IMR-90 (cell line): ENCODE measurements at regions not wholly inside any gene's neighbourhood (a gene's known extent, or its start where the extent isn't known, plus 50 kb on each side); places are given as distances from the start of the nearest gene placed in this dataset.

ENCODE experiments used
- ATAC-seq: fragments of 200-7000 bp; cut with Tn5 transposase; 2 replicates; pipeline ENCODE4 v1.9.1; 2020; ENCODE audit warnings: low read depth, mild to moderate bottlenecking, moderate library complexity
- BruUV-seq: library from RNA; stranded (reverse); fragments of 400-500 nt; replicated peaks from 2 replicates; lab custom pipeline; 2021; lab: Mats Ljungman, UMichigan
- CTCF ChIA-PET: fragments of 300-600 bp; formaldehyde crosslinking; extraction: SDS; loops from one replicate; lab custom pipeline; 2021; ENCODE audit warnings: antibody characterized with exemption; lab: Yijun Ruan, JAX
- POLR2A ChIA-PET: fragments of 300-600 bp; sonication (Branson Sonifier 250); formaldehyde crosslinking; loops from one replicate; lab custom pipeline; 2022; ENCODE audit warnings: antibody characterized with exemption; ENCODE audit not compliant: unreplicated experiment; lab: Charles Lee
- DNase-seq: peaks from one replicate; pipeline ENCODE4 v3.0.0; 2013
- H2AFZ ChIP-seq: replicated peaks from 2 replicates; pipeline ENCODE3; 2013; ENCODE audit warnings: low read length, mild to moderate bottlenecking; ENCODE audit not compliant: poor library complexity
- H2AK5ac ChIP-seq: 2 replicates; pipeline ENCODE4 v1.6.1; 2013; ENCODE audit warnings: low read depth, low read length, inconsistent platforms
- H2AK9ac ChIP-seq: replicated peaks from 2 replicates; pipeline ENCODE3; 2013; ENCODE audit warnings: mild to moderate bottlenecking, low read depth, low read length, moderate library complexity; ENCODE audit not compliant: poor library complexity
- H2BK120ac ChIP-seq: 2 replicates; pipeline ENCODE4 v1.6.1; 2013; ENCODE audit warnings: low read depth, low read length, inconsistent platforms
- H2BK15ac ChIP-seq: 3 replicates; pipeline ENCODE4 v1.6.1; 2013; ENCODE audit warnings: low read depth, low read length, inconsistent platforms
- H2BK20ac ChIP-seq: 2 replicates; pipeline ENCODE4 v1.6.1; 2013; ENCODE audit warnings: low read depth, mild to moderate bottlenecking, inconsistent platforms, low read length, moderate library complexity
- H2BK5ac ChIP-seq: 2 replicates; pipeline ENCODE4 v1.6.1; 2013; ENCODE audit warnings: mild to moderate bottlenecking, low read depth, low read length, inconsistent platforms; ENCODE audit not compliant: poor library complexity, severe bottlenecking
- H3K14ac ChIP-seq: replicated peaks from 2 replicates; pipeline ENCODE4 v1.6.1; 2013; ENCODE audit warnings: low read depth, low read length, inconsistent platforms
- H3K18ac ChIP-seq: 2 replicates; pipeline ENCODE4 v1.6.1; 2013; ENCODE audit warnings: low read depth, low read length, control low read depth
- H3K23ac ChIP-seq: 2 replicates; pipeline ENCODE4 v1.6.1; 2013; ENCODE audit warnings: low read depth, low read length, inconsistent platforms
- H3K27ac ChIP-seq: 2 replicates; pipeline ENCODE4 v1.5.1; 2013; ENCODE audit warnings: mild to moderate bottlenecking, control low read depth, low read length; ENCODE audit not compliant: insufficient read depth
- H3K27me3 ChIP-seq: 2 replicates; pipeline ENCODE4 v1.6.1; 2013; ENCODE audit warnings: low read length; ENCODE audit not compliant: control insufficient read depth, insufficient read depth
- H3K36me3 ChIP-seq: 2 replicates; pipeline ENCODE4 v1.6.1; 2013; ENCODE audit warnings: low read length, mixed read lengths; ENCODE audit not compliant: control insufficient read depth, insufficient read depth
- H3K4ac ChIP-seq: 2 replicates; pipeline ENCODE4 v1.6.1; 2013; ENCODE audit warnings: low read depth, low read length, inconsistent platforms
- H3K4me1 ChIP-seq: 2 replicates; pipeline ENCODE4 v1.6.1; 2013; ENCODE audit warnings: low read length, mixed read lengths; ENCODE audit not compliant: control insufficient read depth, insufficient read depth
- H3K4me2 ChIP-seq: 2 replicates; pipeline ENCODE4 v1.6.1; 2013; ENCODE audit warnings: low read depth, mild to moderate bottlenecking, control low read depth, low read length, moderate library complexity
- H3K4me3 ChIP-seq: 2 replicates; pipeline ENCODE4 v1.5.1; 2013; ENCODE audit warnings: low read depth, mild to moderate bottlenecking, control low read depth, low read length, moderate library complexity; ENCODE audit not compliant: insufficient read depth
- H3K56ac ChIP-seq: 2 replicates; pipeline ENCODE4 v1.6.1; 2013; ENCODE audit warnings: low read length, inconsistent platforms; ENCODE audit not compliant: insufficient read depth; ENCODE audit errors: extremely low read depth
- H3K79me1 ChIP-seq, 2 experiments: 2 replicates each; pipeline ENCODE4 v1.6.1; 2013; ENCODE audit warnings: low read length in 2 of 2, inconsistent platforms in 1 of 2, low read depth in 1 of 2
- H3K9ac ChIP-seq: 2 replicates; pipeline ENCODE4 v1.6.1; 2013; ENCODE audit warnings: low read depth, low read length, control low read depth
- H3K9me1 ChIP-seq: 2 replicates; pipeline ENCODE4 v1.6.1; 2013; ENCODE audit warnings: low read length, inconsistent platforms; ENCODE audit not compliant: insufficient read depth
- H3K9me3 ChIP-seq: 2 replicates; pipeline ENCODE4 v1.6.1; 2013; ENCODE audit warnings: low read length; ENCODE audit not compliant: control insufficient read depth, insufficient read depth
- H4K20me1 ChIP-seq: 2 replicates; pipeline ENCODE4 v1.6.1; 2013; ENCODE audit warnings: low read length, inconsistent platforms; ENCODE audit not compliant: insufficient read depth
- H4K5ac ChIP-seq: 2 replicates; pipeline ENCODE4 v1.6.1; 2013; ENCODE audit warnings: mild to moderate bottlenecking, low read depth, low read length, control low read depth
- H4K8ac ChIP-seq, 2 experiments: 2 replicates each; pipeline ENCODE4 v1.6.1; 2013; ENCODE audit warnings: low read depth in 2 of 2, low read length in 2 of 2, control low read depth in 1 of 2, inconsistent platforms in 1 of 2
- H4K91ac ChIP-seq: 2 replicates; pipeline ENCODE4 v1.6.1; 2013; ENCODE audit warnings: low read depth, low read length, inconsistent platforms; ENCODE audit not compliant: insufficient read depth
- BHLHE40 ChIP-seq: fragments of 150-350 bp; IDR thresholded peaks from 2 replicates; pipeline ENCODE4 v1.6.1; 2016; ENCODE audit warnings: mild to moderate bottlenecking, low read depth, low read length
- CEBPB ChIP-seq: IDR thresholded peaks from 2 replicates; pipeline ENCODE4 v1.6.1; 2012; ENCODE audit warnings: low read depth, low read length, improper control_type of control experiment
- CHD1 ChIP-seq: IDR thresholded peaks from 2 replicates; pipeline ENCODE4 v1.6.1; 2012; ENCODE audit warnings: low read depth, low read length, improper control_type of control experiment
- CTCF ChIP-seq: conservative IDR thresholded peaks from 2 replicates; pipeline ENCODE4 v1.5.1; 2012; ENCODE audit warnings: mild to moderate bottlenecking, low read depth, low read length, improper control_type of control experiment
- ELK1 ChIP-seq: fragments of 150-350 bp; IDR thresholded peaks from 2 replicates; pipeline ENCODE4 v1.6.1; 2016; ENCODE audit warnings: low read depth, mild to moderate bottlenecking, low read length, moderate library complexity, borderline replicate concordance
- FOS ChIP-seq: fragments of 150-350 bp; IDR thresholded peaks from 2 replicates; pipeline ENCODE4 v1.6.1; 2016; ENCODE audit warnings: low read depth, low read length
- MAFK ChIP-seq: IDR thresholded peaks from 2 replicates; pipeline ENCODE4 v1.6.1; 2012; ENCODE audit warnings: low read depth, low read length, improper control_type of control experiment
- MAZ ChIP-seq: IDR thresholded peaks from 2 replicates; pipeline ENCODE4 v1.6.1; 2012; ENCODE audit warnings: low read depth, mild to moderate bottlenecking, low read length, improper control_type of control experiment, moderate library complexity, borderline replicate concordance
- MXI1 ChIP-seq: IDR thresholded peaks from 2 replicates; pipeline ENCODE4 v1.6.1; 2012; ENCODE audit warnings: low read depth, mild to moderate bottlenecking, low read length, moderate library complexity, borderline replicate concordance
- NFE2L2 ChIP-seq: fragments of 150-350 bp; IDR thresholded peaks from 2 replicates; pipeline ENCODE4 v1.6.1; 2016; ENCODE audit warnings: low read depth, mild to moderate bottlenecking, low read length
- POLR2A ChIP-seq: IDR thresholded peaks from 2 replicates; pipeline ENCODE4 v1.6.1; 2012; ENCODE audit warnings: mild to moderate bottlenecking, low read depth, low read length
- RAD21 ChIP-seq: IDR thresholded peaks from 2 replicates; pipeline ENCODE4 v1.6.1; 2012; ENCODE audit warnings: low read length, improper control_type of control experiment
- RCOR1 ChIP-seq: IDR thresholded peaks from 2 replicates; pipeline ENCODE4 v1.6.1; 2012; ENCODE audit warnings: mild to moderate bottlenecking, low read length, improper control_type of control experiment; ENCODE audit not compliant: insufficient replicate concordance
- RFX5 ChIP-seq: IDR thresholded peaks from 2 replicates; pipeline ENCODE4 v1.8.0; 2012; ENCODE audit warnings: low read depth, mild to moderate bottlenecking, low read length, moderate library complexity
- SMC3 ChIP-seq: fragments of 150-350 bp; IDR thresholded peaks from 2 replicates; pipeline ENCODE4 v1.6.1; 2016; ENCODE audit warnings: low read depth, mild to moderate bottlenecking, antibody characterized with exemption, low read length, moderate library complexity
- USF2 ChIP-seq: fragments of 150-350 bp; IDR thresholded peaks from 2 replicates; pipeline ENCODE4 v1.6.1; 2017; ENCODE audit warnings: mild to moderate bottlenecking, antibody characterized with exemption, low read length, low read depth
- WGBS, 2 experiments: methylation state at CpG; one replicate each; pipeline versions ENCODE4 v1.1.5 to v1.1.7; 2013; ENCODE audit warnings: missing lambda C conversion rate in 2 of 2; ENCODE audit not compliant: insufficient read length in 1 of 2; ENCODE audit errors: extremely low coverage in 2 of 2; 5-methylcytosine and 5-hydroxymethylcytosine counted together
- dilution Hi-C: fragments of 300-500 bp; cut with HindIII; formaldehyde crosslinking; loops from one replicate; pipeline ENCODE4 v1.14.3; 2018; ENCODE audit warnings: low sequenced_read_pairs; ENCODE audit not compliant: unreplicated experiment
- in situ Hi-C: fragments of 300-500 bp; cut with MboI; formaldehyde crosslinking; loops from 3 replicates; pipeline ENCODE4 v1.14.3; 2019; ENCODE audit warnings: low sequenced_read_pairs, inconsistent platforms, mixed read lengths
- intact Hi-C: fragments of 100-400 bp; cut with micrococcal nuclease; formaldehyde crosslinking; loops from 2 replicates; pipeline ENCODE4 v1.10.0; 2022

- Histone ChIP-seq H2BK15ac (no peak overlapping the region), H3K4me3 (no peak overlapping the region), H3K27me3 (no peaks in the 10 kb centered on the region), H4K20me1 (no peaks in the 10 kb centered on the region), H3K23ac (no peak overlapping the region), H3K14ac (no peak overlapping the region), H3K79me1 (no peaks in the 10 kb centered on the region), H4K5ac (no peak overlapping the region), H4K91ac (no peak overlapping the region), H2BK120ac (no peak overlapping the region), H2AFZ (no peak overlapping the region), H3K9me3 (peaks cover 6% of the 10 kb centered on the region), H3K18ac (no peak overlapping the region), H3K27ac (no peak overlapping the region), H3K9ac (no peak overlapping the region), H3K36me3 (no peaks in the 10 kb centered on the region), H2AK5ac (no peak overlapping the region), H3K4ac (no peak overlapping the region), H3K56ac (no peak overlapping the region), H3K9me1 (no peaks in the 10 kb centered on the region), H2BK20ac (no peak overlapping the region), H4K8ac (no peak overlapping the region), H2AK9ac (no peak overlapping the region), H2BK5ac (no peak overlapping the region), H3K4me1 (no peaks in the 10 kb centered on the region), H3K4me2 (no peak overlapping the region)
- TF ChIP-seq RFX5: no peak
- TF ChIP-seq NFE2L2: no peak
- TF ChIP-seq MXI1: no peak
- TF ChIP-seq RCOR1: no peak
- no peak for TF ChIP-seq SMC3
- no peak for TF ChIP-seq BHLHE40
- no peak for TF ChIP-seq POLR2A
- TF ChIP-seq CHD1: no peak
- no peak for TF ChIP-seq ELK1
- TF ChIP-seq MAFK: no peak
- no peak for TF ChIP-seq CTCF
- no peak for TF ChIP-seq MAZ
- no peak for TF ChIP-seq FOS
- TF ChIP-seq CEBPB: no peak
- no peak for TF ChIP-seq USF2
- TF ChIP-seq RAD21: no peak
- CTCF ChIA-PET: no interaction called here
- no CpG with 5 or more reads among the region's 2 CpGs for WGBS, 2 experiments
- dilution Hi-C loops: no loop called here
- BruUV-seq: no TSS peak
- ATAC-seq (no peak), DNase-seq (no peak)
- POLR2A ChIA-PET: no interaction called here
- intact Hi-C loops: no loop called here
- in situ Hi-C loops: no loop called here
Observed at GRCh38 chr6:68159433-68159832, 475.6 kb upstream of the ADGRB3 start.
